ENCODE measurements at regions not wholly inside any gene's neighbourhood (a gene's known extent, or its start where the extent isn't known, plus 50 kb on each side); places are given as distances from the start of the nearest gene placed in this dataset.

DNA sequence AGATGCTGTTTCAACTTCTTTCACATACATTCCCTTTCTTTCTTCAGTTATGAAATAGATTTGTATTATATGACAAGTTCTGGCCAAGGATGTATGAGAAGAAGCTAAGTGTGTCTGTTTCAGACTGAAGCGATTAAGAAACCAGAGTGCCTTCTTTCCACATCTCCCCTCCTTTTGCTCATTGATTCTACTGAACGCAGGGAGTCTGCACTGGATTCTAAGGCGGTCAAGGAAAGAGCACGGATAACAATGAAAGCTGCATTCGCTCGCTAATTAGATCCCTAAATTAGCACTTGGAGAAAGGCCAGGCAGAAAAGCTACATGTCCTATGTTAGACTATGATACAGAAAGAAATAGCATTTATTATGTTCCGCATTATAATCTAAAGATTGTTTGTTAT is 267.7 kb downstream of the HAO1 start:
- DNase-seq: no peak

DNA sequence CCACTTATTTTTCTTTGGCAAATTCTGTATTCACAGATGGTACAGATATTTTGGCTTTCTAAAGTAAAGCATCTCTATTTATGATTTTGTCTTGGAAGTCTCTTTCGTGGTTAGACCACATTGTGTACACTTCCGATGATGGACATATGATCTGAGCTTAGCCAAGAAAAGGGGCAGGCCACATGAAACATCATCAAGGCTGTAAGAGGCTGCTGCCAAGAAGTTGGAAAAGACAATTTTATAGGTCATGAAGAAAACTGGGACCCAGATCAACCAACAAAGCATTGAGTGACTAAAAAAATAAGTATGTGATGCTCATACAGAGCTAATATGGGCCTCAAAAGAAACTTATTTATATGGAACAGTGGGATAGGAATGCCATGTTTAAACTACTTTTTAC is 266.4 kb downstream of the HAO1 start:
- no peak for DNase-seq

DNA sequence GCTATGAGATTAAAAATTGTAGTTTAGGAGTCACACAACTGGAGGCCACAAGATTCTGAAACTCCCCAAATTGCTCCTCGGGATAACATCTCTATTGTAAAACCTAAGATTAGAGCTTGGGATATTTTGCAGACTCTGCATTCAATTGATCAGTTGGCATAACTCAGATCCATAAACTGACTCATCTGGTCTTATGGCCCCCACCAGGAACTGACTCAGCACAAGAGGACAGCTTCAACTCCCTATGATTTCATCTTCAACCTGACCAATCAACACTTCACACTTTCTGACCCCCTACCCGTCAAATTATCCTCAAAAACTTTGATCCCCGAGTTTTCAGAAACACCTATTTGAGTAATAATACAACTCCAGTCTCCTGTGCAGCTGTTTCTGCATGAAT is 257.3 kb downstream of the HAO1 start:
- no peak for DNase-seq

DNA sequence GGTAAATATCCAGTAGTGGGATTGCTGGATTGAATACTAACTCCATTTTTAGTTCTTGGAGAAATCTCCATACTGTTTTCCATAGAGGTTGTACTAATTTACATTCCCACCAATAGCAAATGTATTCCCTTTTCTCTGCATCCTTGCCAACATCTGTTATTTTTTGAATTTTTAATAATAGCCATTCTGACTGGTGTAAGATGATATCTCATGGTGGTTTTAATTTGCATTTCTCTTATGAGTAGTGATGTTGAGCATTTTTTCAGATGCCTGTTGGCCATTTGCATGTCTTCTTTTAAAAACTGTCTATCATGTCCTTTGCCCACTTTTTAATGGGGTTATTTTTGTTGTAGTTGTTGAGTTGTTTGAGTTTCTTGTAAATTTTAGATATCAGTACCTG is 253.2 kb downstream of the HAO1 start:
- DNase-seq: no peak

DNA sequence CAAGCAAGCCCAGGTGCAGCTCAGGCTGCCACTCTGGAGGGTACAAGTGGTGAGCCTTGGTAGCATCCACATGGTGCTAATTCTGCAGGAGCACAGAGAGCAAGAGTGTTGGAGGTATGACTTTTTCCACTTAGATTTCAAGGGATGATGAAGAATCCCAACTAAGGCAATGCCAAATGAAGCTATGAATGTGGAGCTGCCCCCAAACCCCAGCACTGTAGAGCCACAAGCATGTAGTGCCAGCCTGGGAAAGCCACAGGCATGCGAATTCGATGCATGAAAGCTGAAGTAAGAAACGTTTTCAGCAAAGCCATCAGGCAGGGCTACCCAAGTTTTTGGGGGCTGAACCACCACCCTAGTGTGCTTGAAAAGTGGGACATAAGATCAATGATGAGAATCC is 251.1 kb downstream of the HAO1 start:
- no peak for DNase-seq

DNA sequence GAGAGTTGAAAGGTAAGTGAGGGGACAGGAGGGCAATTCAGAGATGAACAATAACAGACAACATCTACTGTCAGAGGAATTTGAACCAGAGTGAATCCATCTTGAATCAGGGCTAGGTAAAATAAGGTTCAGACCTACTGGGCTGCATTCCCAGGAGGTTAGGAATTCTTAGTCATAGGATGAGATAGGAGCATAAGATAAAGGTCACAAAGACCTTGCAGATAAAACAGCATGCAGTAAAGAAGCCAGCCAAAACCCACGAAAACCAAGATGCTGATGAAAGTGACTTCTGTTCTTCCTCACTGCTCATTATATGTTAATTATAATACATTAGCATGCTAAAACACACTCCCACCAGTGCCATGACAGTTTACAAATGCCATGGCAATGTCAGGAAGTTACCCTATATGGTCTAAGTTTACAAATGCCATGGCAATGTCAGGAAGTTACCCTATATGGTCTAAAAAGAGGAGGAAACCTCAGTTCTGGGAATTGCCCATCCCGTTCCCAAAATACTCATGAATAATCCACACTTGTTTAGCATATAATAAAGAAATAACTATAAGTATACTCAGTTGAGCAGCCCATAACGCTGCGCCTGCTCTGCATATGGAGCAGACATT is 248.5 kb downstream of the HAO1 start:
- no peak for DNase-seq

DNA sequence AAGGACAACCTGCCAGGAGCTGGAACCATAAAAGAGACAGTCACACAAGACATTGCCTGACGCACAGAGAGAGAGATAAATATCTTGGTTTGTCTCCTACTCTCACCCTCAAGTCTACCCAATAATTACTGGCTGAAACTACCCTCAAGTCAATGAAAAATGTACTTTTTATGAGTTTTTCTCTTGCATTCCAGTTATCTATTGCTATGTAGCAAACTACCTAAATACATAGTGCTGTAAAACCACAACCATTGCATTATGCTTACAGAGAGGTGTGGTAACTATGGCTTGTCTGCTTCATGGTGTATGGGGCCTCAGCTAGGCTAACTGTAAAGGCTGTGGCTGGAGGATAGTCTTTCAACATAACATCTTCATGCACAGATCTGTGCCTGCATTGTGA is 247.8 kb downstream of the HAO1 start:
- no peak for DNase-seq

DNA sequence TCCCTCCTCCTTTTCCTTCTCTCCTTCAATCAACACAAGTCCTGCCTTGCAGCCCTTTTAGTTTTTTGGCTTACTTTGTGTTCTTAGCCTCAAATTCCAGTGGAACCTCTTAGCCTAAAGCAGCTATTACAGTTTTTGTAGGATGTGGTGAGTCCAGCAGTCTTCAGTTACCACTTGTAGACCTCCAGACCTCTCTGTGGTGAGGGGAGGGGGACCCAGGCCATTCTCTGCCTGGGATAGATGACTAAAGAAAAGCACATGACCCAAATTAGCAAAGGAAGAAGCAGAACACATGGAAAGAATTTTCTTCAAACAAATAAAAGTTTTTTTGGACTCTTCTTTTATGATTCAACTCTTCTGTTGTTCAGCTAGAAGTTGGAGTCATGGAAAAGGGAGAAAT is 246.5 kb downstream of the HAO1 start:
- DNase-seq: no peak

DNA sequence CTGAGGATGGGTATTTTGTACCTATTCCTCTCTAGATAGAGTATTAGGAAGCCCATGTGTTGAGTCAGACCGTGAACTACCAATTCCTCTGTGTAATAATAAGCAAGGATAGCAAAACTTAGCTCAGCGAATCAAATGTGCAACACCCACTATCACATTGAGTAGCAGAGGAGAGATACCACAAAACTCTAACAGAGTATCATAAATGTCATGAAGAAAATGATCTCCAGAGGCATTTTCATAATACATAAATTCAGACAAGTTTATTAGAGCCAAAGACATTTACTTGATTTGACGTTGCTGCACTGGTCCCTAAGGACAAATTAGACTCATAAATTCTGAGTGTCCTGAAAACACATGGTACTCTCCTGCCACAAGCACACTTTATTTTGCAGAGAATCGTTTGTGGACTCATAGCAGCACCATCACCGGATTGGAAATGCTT is 245.2 kb downstream of the HAO1 start:
- no peak for DNase-seq

DNA sequence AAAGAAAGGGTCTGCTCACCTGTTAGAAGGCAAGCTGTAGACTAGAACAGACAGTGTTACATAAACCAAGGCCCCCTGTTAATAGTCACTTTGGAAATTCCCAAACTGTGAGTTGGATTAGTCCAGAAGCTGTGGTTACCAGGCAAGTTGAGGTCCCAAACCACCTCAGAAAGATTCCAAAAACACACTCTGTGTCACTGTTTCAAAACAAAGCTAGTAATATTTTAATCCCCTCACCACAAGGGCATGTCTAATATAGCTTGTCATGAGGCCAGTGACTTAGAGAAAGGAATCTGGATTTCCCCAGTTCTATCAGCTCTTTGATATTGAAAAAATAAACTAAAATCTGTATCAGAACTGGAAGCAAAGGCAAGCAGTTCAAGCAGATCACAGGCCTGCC is 244.6 kb downstream of the HAO1 start:
- DNase-seq: no peak

DNA sequence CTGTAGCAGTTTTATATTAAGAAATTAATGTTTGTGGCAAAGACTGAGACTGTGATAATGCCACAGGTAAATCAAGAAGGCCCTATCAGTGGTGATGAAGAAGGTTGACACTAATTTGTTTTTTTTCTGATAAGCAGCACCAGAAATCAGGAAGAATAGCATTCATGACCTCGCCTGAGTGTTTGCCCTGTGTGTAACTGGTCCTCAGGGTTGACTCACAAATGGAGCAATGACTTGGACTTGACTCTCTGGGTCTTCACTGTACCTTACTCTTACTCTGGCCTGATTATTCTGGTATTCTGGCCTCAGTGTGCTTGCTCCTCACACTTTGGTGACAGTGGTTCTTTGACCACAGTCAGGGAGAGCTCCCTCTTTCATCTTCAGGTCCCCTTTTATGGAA is 243.9 kb downstream of the HAO1 start:
- no peak for DNase-seq

DNA sequence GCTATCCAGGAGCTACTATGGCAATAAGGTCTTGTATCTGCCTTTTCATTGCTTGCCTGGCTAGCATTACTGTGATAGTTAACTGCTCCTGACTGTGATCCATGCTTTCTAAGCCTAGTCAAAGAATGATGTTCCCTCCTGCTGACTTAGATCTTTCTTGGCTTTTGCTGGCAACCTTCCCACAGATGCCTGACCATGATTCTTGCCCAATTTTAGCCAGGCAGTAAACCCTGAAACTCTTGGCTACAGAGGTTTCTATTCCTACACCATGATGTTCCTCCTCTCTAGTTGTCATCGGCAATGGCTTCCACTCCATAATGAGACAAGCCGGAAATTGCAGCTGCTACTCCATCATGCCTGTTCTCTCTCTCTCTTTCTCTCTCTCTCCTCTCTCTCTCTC is 238.1 kb downstream of the HAO1 start:
- DNase-seq: no peak

DNA sequence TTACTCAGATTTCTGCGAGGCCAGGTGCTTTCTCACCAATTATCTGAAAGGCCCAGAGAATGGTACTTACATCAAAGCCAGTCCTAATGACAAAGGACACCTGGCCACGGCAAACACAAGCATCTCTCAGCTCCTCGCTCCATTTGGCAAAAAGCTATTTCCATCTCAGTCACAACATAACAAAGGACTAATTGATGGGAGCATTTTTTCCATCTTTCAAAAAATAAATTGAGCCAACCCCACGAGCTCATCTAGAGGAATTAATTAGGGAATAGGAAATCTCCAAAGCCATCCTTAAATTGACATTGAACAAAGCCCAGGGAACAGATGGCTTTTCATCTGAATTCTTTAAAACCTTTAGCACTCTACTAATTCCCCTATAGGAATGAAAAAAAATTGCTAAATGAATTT is 236.7 kb downstream of the HAO1 start:
- DNase-seq: no peak

DNA sequence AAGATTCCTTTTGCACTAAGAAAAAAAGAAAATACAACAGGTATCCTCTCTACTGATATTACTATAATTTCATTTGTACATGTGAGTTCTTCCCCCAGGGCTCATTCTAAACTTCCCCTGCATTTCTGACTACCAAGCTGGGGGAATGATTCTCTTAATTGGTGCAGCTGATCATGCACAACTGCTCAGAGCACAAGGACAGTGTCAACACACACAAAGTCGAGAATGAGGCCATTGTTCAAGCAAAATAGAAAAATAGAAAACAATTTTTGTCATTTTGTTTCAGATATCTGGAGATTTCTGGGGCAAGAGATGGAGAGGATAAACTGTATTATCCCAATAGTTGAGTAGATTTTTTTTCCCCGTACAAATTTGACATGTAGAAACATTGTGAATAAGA is 236.3 kb downstream of the HAO1 start:
- no peak for DNase-seq

DNA sequence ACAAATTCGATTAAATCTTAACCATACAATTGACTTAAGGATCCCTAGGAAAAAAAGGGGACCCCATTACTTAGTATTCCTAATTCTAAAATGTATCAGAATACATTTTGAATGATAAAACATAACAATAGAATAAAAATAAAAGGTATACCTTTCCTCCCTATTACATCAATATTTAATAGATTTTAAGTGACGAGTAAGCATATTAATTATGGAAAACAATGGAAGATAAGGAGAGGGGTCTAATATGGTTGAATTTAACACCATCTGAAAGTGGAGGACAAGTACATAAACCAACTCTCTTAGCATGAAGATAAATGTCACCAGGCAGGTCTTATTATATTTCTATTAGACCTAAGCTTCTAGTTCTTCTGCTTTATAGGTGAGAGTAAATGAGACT is 232.1 kb downstream of the HAO1 start:
- DNase-seq: no peak

DNA sequence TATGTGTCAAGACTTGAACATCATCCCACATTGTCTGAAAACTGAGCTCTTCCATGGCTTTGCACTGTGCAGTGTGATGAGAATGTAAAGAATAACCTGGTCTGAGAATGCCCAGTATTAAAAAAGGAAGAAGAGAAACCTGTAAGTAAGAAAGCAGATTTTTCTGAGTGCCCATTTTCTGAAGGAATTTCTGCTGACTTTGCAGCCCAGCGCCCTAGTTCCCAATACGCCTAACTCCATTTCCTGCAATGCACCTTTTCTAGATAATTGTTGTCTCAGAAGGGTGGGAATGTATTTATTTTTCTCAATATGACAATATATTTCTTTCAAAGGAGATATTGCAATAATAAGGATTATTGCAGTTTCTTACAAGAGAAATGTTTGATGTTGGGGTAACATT is 231.5 kb downstream of the HAO1 start:
- no peak for DNase-seq

DNA sequence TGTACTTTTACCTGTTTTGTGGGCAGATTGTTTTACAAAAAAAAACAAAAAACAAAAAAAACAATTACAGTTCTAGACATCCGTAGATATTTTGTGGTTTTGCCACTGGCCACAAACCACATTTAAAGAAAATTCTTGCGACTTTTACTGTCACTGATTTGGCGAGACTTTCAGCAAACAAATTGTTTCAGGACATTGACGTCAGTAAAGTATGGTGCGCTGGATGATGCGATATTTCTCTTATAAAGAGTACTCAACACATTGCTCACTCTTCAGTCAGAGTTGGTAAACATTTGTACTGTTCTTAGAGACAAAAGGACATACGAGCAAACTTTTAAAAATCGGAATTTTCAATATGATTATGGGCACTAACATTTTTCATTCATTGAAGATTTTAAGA is 229.8 kb downstream of the HAO1 start:
- no peak for DNase-seq

DNA sequence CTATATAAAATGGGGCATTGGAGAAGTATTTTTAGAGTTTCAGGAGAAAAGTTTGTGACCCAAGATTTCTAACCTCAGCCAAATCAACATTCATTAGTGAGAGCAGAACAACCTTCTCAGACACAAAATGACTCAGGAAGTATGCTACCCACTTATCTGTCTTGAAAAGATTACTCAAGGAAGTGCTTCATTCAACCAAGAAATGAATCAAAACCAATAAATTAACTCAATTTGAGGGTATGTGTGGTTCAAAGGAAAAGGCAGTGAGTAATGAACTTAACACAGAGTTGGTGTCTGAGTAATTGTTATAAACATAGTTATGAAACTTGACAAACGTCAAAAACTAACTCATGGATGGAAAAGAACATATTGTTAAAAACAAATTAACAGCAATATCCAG is 227.6 kb downstream of the HAO1 start:
- DNase-seq: no peak

DNA sequence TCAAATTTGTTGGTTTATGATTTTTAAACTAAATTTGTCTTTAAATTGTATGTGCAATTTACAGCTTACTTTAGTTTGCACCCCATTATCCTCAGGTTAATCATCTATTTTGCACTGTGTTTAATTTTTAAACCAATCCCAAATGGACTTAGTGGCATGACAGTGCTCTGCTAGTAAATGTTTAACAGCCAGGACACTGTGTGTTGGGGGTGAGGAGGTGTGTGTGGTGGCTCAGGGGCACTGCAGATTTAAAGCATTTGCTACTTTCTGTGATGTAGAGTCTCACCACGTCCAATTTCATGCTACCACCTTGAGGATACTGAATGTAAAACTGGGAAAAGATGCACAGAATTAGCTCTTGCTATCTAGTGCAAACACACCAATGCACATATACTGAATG is 225.7 kb downstream of the HAO1 start:
- no peak for DNase-seq

DNA sequence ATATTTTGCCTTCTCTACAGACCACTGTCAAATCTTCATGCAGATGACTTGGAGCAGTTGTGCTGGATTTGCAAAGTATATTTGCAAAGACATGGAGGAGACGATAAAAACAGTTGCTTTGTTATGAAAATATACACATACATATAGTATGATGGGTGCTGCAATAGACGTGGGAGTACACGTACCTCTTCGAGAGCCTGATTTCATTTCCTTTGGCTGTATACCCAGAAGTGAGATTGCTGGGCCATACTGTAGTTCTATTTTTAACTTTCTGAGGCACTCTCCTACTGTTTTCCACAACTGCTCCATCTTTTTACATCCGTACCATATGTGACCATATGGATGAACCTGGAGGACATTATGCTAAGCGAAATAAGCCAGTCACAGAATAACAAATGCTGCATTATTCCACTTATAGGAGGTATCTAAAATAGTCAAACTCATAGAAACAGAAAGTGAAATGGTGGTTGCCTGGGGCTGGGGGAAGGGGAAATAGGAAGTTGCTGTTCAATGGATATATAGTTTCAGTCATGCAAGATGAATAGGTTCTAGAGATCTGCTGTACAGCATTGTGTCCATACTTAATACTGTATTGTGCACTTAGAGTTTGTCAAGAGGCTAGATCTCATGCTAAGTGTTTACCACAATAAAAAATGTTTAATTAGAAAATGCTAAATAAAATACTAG is 223.8 kb downstream of the HAO1 start:
- DNase-seq: no peak

DNA sequence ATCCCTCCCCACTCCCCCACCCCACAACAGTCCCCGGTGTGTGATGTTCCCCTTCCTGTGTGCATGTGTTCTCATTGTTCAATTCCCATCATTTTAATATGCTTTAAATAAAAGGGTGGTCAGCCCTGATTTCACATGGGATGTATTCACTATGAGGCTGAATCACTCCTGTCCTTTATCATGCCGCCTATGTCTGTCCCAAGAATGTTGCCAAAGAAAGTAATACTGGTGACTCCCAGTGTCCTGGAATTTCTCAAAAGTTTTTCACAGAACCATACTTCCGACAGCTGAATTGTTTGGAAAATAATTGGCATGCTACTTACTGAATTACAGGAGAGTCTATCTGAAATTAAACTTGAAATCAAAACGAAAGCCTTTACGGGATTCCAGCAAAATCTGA is 217.7 kb downstream of the HAO1 start:
- DNase-seq: no peak

DNA sequence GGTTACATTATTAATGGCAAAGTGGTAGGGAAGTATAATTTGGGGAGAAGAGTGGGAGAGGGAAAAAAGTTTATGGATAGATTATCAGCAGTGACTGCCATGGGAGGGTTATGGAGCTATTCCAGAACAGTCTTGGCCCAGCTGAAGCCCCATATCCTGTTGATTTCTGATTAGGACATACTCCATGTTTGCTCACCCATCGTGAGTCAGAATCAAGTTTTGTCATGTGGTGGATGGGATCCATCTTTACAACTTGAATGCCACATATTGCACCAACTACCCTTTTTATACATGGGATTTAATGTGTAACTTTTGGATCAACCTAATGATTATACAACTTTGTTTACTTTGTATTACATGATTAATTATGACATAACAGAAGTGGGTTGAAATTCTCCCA is 217.0 kb downstream of the HAO1 start:
- no peak for DNase-seq

DNA sequence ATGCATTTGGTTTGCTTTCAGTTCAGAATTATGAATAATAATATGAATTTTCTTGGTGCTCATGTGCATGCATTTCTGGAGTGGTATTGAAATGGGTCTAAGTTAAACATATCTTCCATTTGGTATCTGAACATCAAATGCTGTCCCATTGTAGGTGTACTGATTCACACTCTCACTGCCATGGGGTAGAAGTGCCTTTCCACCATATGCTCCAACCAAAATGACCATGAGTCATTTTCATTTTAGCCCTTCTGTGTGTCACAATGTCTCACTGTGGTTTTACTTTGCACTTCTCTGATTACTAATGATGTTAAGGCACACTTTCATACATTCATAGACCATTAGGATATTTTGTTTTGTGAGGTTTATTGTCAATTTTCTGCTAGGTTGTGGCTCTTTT is 211.9 kb downstream of the HAO1 start:
- no peak for DNase-seq

DNA sequence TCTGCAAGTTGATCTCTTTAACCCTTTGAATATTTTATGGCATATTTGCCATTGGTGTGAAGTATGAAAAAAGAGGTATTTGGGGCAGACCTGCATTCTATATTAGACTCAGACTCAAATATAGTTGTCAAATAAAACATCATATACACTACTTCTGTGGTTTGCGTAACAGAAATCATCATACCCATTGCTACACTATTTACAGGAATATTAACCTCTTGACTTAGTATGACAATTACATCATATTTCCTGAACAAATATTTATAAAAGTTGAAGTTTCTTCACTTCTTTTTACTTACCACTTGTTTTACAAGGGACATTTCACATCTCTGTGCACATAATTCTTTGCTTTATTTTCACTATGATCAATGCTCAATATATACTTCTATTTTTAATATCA is 206.0 kb downstream of the HAO1 start:
- no peak for DNase-seq

DNA sequence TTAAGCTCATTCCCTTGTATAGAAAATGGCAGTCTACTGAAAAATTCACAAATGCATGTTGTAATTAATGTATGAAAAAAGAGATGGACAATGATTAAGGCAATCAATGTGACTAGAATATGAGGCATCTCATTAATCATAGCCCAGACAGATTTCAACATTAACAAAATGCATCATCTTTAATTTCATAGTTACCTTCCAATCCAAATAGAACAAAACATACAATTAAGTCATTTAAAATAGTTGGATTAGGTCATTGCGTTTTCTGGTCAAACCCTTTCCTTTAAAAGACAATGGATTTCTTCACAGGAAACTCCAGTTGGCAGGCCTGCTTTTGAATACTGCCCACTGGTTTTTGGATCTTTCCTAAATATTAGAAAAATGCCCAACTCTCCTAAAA is 203.9 kb downstream of the HAO1 start:
- DNase-seq: no peak

All from hematopoietic multipotent progenitor cell treated with erythropoietin and hydrocortisone succinate and interleukin-3 and kit ligand, for 6 days (in vitro differentiated cells).